HG03175 (cell line): ENCODE measurements at regions not wholly inside any gene's neighbourhood (a gene's known extent, or its start where the extent isn't known, plus 50 kb on each side); places are given as distances from the start of the nearest gene placed in this dataset.

Experiments used
- ATAC-seq: cut with Tn5 transposase; IDR thresholded peaks from one replicate; pipeline ENCODE4 v1.9.1; 2021; ENCODE audit warnings: mild to moderate bottlenecking, moderate library complexity; ENCODE audit not compliant: unreplicated experiment

GRCh38 chr6:21807299-21808044, 213.9 kb downstream of the SOX4 start:
- ATAC-seq, result no peak

- ATAC-seq, result no peak
These were observed 214.5 kb downstream of the SOX4 start for GRCh38 chr6:21808045-21808470.

- no peak for ATAC-seq
These were observed 215.1 kb downstream of the SOX4 start for GRCh38 chr6:21808551-21809242.

DNA sequence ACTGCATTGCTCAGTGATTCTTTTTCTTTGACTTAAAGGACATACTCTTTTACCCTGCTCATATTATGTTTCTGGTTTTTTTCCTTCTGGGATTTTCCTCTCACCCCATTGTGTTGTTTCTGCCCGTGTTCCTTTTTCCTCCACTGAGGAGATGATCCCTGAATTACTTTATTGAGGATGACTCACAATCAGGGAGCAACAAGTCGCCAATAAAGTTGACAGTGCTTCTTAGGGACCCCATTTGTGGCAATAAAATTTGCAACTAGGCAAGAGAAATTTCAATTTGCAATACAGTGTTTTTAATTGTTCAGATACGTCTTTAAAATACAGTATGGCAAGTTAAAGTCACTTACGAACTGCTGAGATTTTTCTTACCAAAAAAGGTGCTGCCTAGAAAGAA, 217.9 kb downstream of the SOX4 start:
- no peak for ATAC-seq

GRCh38 chr6:21816231-21816630, 222.7 kb downstream of the SOX4 start:
- no peak for ATAC-seq

DNA sequence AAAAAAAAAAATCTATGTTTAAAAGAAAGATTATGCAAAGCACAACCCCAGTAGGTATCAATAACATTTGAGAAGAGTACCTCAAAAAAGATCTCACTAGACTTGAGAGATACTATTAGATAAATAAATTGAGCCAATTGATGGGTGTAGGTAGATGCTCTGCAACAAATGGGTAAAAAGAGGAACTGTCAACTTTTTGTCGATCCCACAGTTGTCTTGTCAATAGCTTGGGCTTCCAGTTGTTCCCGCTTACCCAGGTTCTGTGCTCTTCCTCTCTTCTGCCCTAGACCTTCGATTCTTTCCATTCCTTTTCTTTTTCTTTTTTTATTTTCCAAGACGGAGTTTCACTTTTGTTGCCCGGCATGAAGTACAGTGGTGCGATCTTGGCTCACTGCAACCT, 226.9 kb downstream of the SOX4 start:
- no peak for ATAC-seq

- ATAC-seq, result no peak
These were observed 229.8 kb downstream of the SOX4 start for GRCh38 chr6:21823371-21823770.

GRCh38 chr6:21824431-21825177, 231.1 kb downstream of the SOX4 start:
- ATAC-seq, result no peak

GRCh38 chr6:21826023-21826422, 232.5 kb downstream of the SOX4 start:
- ATAC-seq, result no peak

DNA sequence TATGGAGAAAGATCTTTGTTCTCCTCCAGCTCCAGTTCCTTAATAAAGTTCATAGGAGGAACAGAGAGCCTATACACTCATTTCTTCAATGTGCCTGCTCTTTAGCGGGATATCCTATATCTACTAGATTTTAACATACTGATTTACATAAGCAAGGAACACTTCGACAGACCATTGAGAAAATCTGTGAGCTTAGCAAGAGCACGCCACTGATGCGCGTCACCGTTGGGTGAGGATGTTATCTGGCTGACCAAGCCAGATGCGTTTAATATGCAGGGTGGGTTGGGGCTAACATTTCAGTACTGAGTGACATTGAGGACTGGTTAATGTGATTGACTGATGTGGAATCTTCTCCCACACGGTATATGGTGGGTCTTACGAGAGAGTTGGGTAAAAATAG, 233.4 kb downstream of the SOX4 start:
- no peak for ATAC-seq

- ATAC-seq, result no peak
These were observed 234.1 kb downstream of the SOX4 start for GRCh38 chr6:21827425-21828202.

- no peak for ATAC-seq
These were observed 235.2 kb downstream of the SOX4 start for GRCh38 chr6:21828704-21829103.

DNA sequence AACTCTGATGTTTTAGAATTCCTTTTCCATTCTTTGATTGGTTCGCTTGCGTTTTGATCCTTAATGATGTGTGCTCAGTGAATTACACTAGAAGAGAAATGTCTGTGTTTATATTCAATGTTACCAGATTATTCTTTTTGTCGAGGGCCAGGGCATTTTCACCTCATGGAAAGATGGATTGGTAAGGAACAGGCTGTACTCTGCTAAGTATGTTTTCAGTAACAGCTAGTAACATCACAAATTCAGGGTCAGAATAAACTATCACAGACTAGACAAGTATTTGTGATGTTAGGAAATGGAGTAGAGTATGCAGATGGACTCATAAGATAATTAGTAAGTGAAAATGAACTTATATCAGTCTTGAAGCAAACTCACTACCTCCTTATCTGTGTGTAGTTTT, 235.6 kb downstream of the SOX4 start:
- ATAC-seq, result no peak

GRCh38 chr6:21831521-21832291, 238.2 kb downstream of the SOX4 start:
- no peak for ATAC-seq

DNA sequence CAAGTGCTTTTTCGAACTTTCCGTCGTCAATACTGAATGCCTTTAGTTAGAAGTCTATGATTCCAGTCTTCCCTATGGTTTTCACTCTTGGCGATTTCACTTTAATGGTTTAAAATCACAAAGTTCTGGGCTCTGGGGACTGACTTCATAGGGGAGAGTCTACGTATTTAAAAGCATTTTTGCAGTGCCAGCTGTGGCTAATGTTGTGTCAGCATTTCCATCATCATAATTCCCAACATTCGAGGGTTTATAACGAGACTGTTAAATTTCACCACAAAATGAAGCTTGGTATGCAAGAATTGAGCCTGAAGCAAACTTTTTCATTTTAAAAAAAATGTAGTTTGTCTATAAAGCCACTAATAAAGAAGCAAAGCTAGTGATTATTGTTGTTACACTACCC, 242.7 kb downstream of the SOX4 start:
- no peak for ATAC-seq

DNA sequence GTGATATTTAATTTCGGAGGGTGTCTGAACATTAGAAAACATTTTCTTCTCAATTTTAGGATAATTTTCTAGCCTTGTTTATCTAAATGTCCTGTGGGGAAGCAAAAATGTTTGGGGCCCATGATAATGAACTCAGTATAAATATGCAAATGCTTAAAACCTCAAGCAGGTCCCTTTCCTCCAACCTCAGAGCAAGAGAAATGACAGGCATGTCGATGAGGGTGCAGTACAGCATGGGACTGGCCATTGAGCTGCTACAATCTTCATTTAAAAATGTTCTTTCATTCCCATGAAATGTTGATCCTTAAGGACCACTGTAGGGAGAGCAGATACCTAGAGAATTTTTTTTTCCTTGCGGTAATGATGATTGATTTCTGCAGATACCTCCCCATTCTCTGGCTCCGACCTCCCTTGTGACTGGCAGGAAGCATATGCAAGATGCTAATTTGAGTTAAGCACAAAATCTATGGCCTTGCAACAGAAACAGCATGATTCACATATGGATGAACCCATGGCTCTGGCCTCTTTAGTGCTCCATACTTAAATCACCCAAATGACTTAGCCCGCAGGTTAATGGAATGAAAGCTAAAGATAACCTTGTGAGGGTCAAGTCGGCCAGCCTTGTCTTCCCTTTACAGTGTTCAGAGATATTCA, 243.3 kb downstream of the SOX4 start:
- no peak for ATAC-seq

- ATAC-seq, result no peak
These were observed 246.9 kb downstream of the SOX4 start for GRCh38 chr6:21840428-21840827.

DNA sequence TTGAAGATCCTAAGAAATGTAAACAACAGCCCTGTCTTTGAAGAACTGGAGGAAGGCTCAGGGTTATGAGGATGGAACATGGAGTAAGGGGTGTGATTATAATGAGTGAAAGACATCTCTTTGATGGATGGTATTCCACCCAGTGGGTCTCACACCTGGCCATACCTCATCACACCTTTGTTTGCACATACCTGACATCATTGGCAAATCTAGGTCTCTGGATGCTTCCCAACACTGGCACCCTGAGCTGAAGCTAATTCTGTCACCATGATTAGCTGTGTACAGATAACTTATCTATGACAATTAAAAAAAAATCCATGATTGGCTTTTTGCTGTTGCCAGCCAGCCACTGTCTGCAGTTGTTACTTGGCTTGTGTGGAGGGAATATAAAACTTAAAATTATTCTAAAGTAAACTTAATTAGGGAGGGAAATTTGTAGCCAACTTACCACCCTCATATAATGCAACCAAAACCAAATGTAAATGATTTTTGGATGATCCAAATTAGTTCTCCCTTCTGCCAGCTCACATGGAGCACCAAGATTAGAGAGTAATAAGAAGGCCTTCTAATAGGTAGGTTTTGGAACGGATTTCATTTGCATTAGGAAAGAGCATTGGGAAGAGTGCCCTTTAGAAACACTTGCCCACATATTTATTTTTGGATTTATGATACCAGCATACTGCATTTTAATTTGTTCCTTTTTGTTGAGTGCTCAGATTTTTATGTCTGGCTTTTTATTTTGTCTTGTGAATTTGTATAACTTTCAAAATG, 249.5 kb downstream of the SOX4 start:
- no peak for ATAC-seq
